Hepatocyte (in vitro differentiated cells): ENCODE measurements at regions not wholly inside any gene's neighbourhood (a gene's known extent, or its start where the extent isn't known, plus 50 kb on each side); places are given as distances from the start of the nearest gene placed in this dataset.

ENCODE experiments used
- CTCF ChIP-seq: fragments of 200-600 bp; sonication (generic); IDR thresholded peaks from 2 replicates; pipeline ENCODE4 v1.5.1; 2016; ENCODE audit warnings: antibody characterized with exemption, mild to moderate bottlenecking; ENCODE audit not compliant: poor library complexity
- EZH2 ChIP-seq: fragments of 200-600 bp; sonication (generic); IDR thresholded peaks from 2 replicates; pipeline ENCODE4 v1.6.1; 2016; ENCODE audit warnings: antibody characterized with exemption, mild to moderate bottlenecking, borderline replicate concordance
- EZH2phosphoT487 ChIP-seq: fragments of 200-600 bp; sonication (generic); IDR thresholded peaks from one replicate; pipeline ENCODE4 v1.6.1; 2018; ENCODE audit warnings: antibody characterized with exemption, mild to moderate bottlenecking, low read depth, moderate library complexity; ENCODE audit not compliant: unreplicated experiment, severe bottlenecking

GRCh38 chr10:3530783-3531645 lies 254.0 kb downstream of the KLF6 start:
- TF ChIP-seq CTCF (no peak), EZH2phosphoT487 (no peak), EZH2 (no peak)
